Endothelial cell (in vitro differentiated cells): ENCODE measurements at regions not wholly inside any gene's neighbourhood (a gene's known extent, or its start where the extent isn't known, plus 50 kb on each side); places are given as distances from the start of the nearest gene placed in this dataset.

ENCODE experiments used
- DNase-seq: peaks from one replicate; pipeline ENCODE4 v3.0.0; 2021; ENCODE audit warnings: low spot score
- H3K27ac Mint-ChIP-seq: one replicate; pipeline ENCODE4 v1.8.0; 2021; ENCODE audit warnings: mixed read lengths, inconsistent platforms; ENCODE audit not compliant: unreplicated experiment
- H3K27me3 Mint-ChIP-seq: one replicate; pipeline ENCODE4 v1.8.0; 2021; ENCODE audit warnings: mild to moderate bottlenecking, moderate library complexity, mixed read lengths, inconsistent platforms; ENCODE audit not compliant: unreplicated experiment
- H3K36me3 Mint-ChIP-seq: one replicate; pipeline ENCODE4 v1.8.0; 2021; ENCODE audit warnings: mild to moderate bottlenecking, low read depth, mixed read lengths, inconsistent platforms; ENCODE audit not compliant: unreplicated experiment
- H3K4me1 Mint-ChIP-seq: one replicate; pipeline ENCODE4 v1.8.0; 2021; ENCODE audit warnings: mild to moderate bottlenecking, mixed read lengths, inconsistent platforms; ENCODE audit not compliant: unreplicated experiment
- H3K4me3 Mint-ChIP-seq: one replicate; pipeline ENCODE4 v1.8.0; 2021; ENCODE audit warnings: mild to moderate bottlenecking, mixed read lengths, inconsistent platforms; ENCODE audit not compliant: unreplicated experiment
- H3K9me3 Mint-ChIP-seq: one replicate; pipeline ENCODE4 v1.8.0; 2021; ENCODE audit warnings: mixed read lengths, inconsistent platforms; ENCODE audit not compliant: unreplicated experiment
- TF ChIP-seq, protein P1 (sequence below): fragments of 200-600 bp; sonication (generic); IDR thresholded peaks from one replicate; pipeline ENCODE4 v1.5.0; 2021; ENCODE audit warnings: antibody characterized with exemption; ENCODE audit not compliant: unreplicated experiment

DNA sequence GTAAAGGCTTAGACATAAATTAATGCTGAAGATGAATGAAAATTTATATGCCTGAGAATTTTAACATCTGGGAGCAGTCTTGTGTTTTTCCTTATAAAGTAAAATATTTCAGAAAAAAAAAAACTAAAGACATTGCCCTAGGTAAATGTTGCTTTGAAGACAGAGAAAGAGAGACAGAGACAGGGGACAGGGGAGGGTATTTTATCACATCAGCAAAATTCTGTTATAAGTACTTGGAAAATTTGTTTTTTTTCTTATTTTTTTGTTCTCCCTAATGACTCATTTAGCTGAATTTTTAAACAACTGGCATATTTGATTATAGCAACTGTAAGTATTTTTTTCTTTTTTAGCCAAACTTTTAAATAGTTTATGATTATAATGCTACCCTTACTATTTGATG lies 1540.6 kb upstream of the GBE1 start:
- TF ChIP-seq, protein P1, sequence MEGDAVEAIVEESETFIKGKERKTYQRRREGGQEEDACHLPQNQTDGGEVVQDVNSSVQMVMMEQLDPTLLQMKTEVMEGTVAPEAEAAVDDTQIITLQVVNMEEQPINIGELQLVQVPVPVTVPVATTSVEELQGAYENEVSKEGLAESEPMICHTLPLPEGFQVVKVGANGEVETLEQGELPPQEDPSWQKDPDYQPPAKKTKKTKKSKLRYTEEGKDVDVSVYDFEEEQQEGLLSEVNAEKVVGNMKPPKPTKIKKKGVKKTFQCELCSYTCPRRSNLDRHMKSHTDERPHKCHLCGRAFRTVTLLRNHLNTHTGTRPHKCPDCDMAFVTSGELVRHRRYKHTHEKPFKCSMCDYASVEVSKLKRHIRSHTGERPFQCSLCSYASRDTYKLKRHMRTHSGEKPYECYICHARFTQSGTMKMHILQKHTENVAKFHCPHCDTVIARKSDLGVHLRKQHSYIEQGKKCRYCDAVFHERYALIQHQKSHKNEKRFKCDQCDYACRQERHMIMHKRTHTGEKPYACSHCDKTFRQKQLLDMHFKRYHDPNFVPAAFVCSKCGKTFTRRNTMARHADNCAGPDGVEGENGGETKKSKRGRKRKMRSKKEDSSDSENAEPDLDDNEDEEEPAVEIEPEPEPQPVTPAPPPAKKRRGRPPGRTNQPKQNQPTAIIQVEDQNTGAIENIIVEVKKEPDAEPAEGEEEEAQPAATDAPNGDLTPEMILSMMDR, result no peak
- H3K4me3 Mint-ChIP-seq, result no peak overlapping the region
- H3K9me3 Mint-ChIP-seq, result no peaks in the 10 kb centered on the region
- no peak overlapping the region for H3K27ac Mint-ChIP-seq
- H3K4me1 Mint-ChIP-seq, result no peaks in the 10 kb centered on the region
- DNase-seq, result no peak
- peaks cover 1% of the 10 kb centered on the region for H3K27me3 Mint-ChIP-seq
- no peaks in the 10 kb centered on the region for H3K36me3 Mint-ChIP-seq

GRCh38 chr3:83317605-83318004 lies 1556.2 kb upstream of the GBE1 start:
- Mint-ChIP-seq H3K27me3 (no peaks in the 10 kb centered on the region), H3K9me3 (no peaks in the 10 kb centered on the region), H3K36me3 (no peaks in the 10 kb centered on the region), H3K27ac (no peak overlapping the region), H3K4me3 (no peak overlapping the region), H3K4me1 (no peaks in the 10 kb centered on the region)
- TF ChIP-seq, protein P1, result no peak
- no peak for DNase-seq

DNA sequence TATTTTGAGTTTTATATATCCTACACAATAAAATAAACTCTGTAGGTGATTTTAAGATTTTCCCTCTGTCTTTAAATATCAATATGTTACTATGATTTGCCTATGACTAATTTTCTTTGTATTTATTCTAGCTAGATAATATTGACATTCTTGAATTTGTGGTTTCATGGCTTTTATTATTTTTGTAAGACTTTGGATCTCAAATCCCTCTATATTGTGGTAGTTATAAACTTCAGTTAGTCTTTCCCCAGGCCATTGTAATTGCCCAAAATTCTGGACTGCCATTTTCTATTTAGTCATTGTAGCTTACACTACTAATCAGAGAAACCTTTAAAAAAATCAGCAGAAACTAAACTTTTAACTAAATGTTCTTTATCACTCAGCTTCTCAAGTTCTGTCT lies 1559.3 kb upstream of the GBE1 start:
- Mint-ChIP-seq H3K27me3 (no peaks in the 10 kb centered on the region), H3K27ac (no peak overlapping the region), H3K4me3 (no peak overlapping the region), H3K9me3 (no peaks in the 10 kb centered on the region), H3K36me3 (no peaks in the 10 kb centered on the region), H3K4me1 (no peaks in the 10 kb centered on the region)
- no peak for DNase-seq
- TF ChIP-seq, protein P1, result no peak

GRCh38 chr3:83321457-83321856 lies 1560.0 kb upstream of the GBE1 start:
- H3K4me3 Mint-ChIP-seq, result no peak overlapping the region
- no peaks in the 10 kb centered on the region for H3K27me3 Mint-ChIP-seq
- H3K4me1 Mint-ChIP-seq, result no peaks in the 10 kb centered on the region
- TF ChIP-seq, protein P1, result no peak
- H3K9me3 Mint-ChIP-seq, result no peaks in the 10 kb centered on the region
- no peaks in the 10 kb centered on the region for H3K36me3 Mint-ChIP-seq
- DNase-seq, result no peak
- no peak overlapping the region for H3K27ac Mint-ChIP-seq

- H3K27me3 Mint-ChIP-seq, result no peaks in the 10 kb centered on the region
- DNase-seq, result no peak
Observed at GRCh38 chr3:83321891-83322290, 1560.4 kb upstream of the GBE1 start.

More at GRCh38 chr3:83321891-83322290, 1560.4 kb upstream of the GBE1 start:
- TF ChIP-seq, protein P1, result no peak
- H3K27ac Mint-ChIP-seq, result no peak overlapping the region
- H3K4me3 Mint-ChIP-seq, result no peak overlapping the region
- no peaks in the 10 kb centered on the region for H3K36me3 Mint-ChIP-seq
- H3K4me1 Mint-ChIP-seq, result no peaks in the 10 kb centered on the region
- no peaks in the 10 kb centered on the region for H3K9me3 Mint-ChIP-seq
